ENCODE measurements at regions not wholly inside any gene's neighbourhood (a gene's known extent, or its start where the extent isn't known, plus 50 kb on each side); places are given as distances from the start of the nearest gene placed in this dataset.
A peak's percentile ranks its signal among the peaks of the same experiment; 100 is the strongest.

DNA sequence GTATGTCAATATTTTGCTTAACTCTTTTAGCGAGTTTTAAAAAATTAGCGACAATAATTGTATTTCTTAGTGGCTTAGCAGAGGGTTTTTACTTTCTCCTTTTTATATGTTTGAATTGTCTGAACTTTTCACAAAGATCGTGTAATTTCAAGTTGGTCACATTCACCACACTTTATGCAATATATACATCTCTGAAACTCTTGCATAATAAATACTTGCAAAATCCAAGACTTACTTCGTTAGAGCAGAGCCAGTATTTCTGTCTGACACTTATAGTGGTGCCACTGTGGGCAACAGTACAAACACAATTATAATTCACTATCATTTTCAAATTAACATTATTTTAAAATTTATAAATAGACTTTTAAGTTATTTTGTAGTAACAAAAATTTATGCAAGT lies 62.0 kb downstream of the SUCNR1 start:
- DNase-seq: no peak

DNA sequence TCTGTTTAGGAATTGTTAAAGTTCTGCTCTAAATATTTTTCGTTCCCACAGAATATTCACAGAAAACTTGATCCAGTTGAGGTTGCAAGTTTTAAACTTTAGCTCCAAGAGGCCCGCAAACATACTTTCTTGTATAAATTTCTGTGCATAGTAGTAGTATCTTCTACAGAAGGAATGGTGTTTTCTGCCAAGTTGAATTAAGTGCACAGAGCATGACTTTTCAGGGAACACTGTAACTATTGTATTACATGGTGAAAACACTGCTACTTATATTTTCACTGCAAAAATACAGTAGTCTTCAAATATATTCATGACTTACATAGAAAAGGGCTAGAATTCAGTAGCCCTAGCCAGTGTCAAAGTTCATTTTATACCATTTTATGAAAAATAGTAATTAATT lies 67.0 kb downstream of the SUCNR1 start:
- no peak for DNase-seq

- no peak for DNase-seq
Observed at GRCh38 chr3:151943539-151943938, 70.1 kb downstream of the SUCNR1 start.

- DNase-seq: no peak
Observed at GRCh38 chr3:151944356-151944755, 70.9 kb downstream of the SUCNR1 start.

DNA sequence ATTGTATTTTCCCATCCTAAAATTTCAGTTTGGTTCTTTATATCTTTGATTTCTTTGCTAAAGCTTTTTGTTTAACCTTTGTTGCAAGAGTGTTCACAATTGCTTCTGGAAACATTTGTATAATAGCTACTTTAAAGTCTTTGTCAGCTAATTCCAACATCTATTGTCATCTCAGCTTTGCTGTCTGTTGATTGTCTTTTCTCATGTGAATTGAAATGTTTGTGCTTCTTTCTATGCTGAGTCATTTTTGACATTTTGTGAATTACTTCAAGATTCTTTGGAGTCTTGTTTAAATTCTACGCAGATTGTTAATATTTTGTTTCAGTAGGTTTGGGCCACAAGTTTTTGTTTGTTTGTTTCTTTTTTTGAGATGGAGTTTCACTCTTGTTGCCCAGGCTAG lies 73.2 kb downstream of the SUCNR1 start:
- no peak for DNase-seq

DNA sequence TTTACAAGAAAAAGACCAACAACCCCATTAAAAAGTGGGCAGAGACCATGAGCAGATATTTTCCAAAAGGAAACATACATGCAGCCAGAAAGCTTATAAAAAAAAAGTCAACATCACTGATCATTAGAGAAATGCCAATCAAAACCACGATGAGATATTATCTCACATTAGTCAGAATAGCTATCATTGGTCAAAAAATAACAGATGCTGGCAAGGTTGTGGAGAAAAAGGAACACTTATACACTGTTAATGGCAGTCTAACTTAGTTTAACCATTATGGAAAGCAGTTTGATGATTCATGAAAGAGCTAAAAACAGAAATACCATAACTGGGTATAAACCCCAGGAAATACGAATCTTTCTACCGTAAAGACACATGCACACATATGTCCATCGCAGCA lies 76.3 kb downstream of the SUCNR1 start:
- no peak for DNase-seq

DNA sequence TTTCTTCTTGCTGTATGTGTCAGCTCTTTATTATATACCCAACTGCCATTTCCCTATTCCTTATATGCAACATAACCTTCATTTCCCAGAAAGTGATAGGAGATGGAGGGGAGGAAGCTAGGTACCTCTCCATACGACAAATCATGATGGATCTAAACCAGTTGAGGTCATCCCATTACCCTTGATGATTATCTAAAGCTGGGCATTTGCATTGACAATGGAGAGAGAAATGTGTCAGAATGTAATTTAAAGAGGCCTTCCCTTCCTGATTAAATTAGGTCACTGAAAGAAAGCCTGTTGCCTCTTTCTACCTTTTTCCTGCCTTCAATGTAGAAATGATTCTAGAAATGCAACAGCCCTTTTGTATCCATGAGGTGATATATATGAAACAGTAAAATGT lies 81.9 kb downstream of the SUCNR1 start:
- no peak for DNase-seq

DNA sequence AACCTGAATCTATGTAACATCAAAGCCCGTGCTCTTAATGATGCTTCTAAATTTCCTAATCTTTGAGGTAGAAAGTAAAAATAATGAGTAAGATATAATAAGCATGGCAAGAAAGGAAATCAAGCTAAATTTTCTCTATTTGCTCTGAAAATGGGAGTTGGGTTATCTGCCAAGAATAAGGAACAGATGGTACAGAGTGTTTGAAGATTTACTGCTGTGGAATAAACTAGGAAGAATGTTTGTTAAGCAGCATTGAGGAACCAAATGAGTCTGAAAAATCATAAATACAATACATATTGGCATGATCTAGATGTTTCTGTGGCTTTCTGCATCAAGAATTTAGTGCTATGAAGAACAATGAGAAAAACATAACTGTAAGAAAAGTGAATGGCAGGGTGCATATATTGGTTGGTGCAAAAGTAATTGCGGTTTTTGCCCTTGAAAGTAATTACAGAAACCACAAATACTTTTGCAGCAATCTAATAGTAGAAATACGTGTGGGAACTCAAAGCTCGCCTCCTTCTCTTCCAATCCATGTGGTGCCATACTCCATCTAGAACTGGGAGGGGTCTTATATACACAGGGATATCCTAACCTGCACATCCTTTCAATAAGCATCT lies 87.6 kb downstream of the SUCNR1 start:
- DNase-seq: no peak

- DNase-seq: no peak
Observed at GRCh38 chr3:151962352-151962751, 88.9 kb downstream of the SUCNR1 start.

DNA sequence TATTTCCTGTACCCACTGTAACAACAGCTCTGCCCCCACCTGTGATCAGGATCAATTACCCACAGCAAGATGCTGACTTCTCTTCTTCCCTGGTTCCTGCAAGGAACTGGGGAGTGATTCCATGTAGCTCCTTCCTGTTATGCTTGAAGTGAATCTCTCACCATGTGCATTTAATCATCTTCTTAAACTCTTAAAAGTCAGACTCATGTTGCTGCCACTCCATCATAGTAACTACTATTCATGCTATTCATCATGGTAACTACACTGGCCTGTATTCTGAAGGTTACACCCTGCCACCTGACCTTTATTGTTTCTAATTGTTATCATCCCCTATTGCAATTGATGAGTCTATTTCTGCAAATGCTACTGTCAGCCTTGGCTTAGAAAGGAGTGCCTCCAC lies 89.5 kb downstream of the SUCNR1 start:
- DNase-seq: no peak

GRCh38 chr3:151964743-151965142 lies 91.3 kb downstream of the SUCNR1 start:
- DNase-seq: no peak

DNA sequence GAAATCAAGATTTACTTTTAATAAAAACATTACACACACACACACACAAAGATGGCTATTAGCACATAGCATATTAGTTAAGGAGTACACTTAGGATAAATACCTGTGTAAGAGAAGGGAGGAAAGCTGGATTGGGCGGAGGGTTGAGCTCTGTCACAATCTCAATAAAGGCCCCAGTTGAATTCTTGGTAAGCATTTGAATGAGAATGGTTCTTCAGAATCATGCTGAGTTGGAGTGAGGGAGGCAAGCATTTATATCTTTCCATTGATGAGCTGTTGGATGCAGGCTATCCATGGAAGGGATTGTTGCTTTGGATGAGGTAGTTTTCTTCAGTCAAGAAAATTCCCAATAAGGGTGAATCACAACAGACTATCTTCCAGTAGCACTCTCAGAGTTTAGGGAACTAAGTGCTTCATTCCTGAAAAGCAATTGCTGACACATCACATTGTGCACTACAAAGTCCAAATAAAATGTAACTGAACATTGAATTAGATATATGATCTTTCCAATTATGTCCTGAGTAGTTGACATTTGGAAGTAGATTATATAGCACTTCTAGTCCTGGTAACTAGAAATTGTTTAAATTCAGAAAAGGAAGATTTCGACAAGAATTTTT lies 95.7 kb downstream of the SUCNR1 start:
- no peak for DNase-seq

GRCh38 chr3:151971814-151972579 lies 98.6 kb downstream of the SUCNR1 start:
- DNase-seq: no peak

DNA sequence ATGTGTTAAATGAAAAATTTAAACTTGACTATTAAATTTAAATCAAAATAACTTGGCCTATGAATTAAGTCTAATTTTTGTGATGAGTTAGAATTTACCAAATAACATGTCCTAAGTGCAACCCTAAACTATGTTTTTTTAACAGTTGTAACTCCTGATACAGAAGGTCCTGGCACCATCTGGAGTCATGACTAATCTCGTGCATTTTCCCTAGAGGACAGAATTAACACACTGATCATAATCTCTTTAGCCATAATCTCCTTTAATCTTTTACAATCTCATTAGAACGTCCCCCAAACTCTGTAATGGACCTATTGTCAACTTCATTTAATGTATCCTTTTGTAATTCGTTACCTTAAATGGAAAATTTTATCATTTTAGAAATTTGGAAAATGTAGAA lies 100.6 kb downstream of the SUCNR1 start:
- DNase-seq: no peak

DNA sequence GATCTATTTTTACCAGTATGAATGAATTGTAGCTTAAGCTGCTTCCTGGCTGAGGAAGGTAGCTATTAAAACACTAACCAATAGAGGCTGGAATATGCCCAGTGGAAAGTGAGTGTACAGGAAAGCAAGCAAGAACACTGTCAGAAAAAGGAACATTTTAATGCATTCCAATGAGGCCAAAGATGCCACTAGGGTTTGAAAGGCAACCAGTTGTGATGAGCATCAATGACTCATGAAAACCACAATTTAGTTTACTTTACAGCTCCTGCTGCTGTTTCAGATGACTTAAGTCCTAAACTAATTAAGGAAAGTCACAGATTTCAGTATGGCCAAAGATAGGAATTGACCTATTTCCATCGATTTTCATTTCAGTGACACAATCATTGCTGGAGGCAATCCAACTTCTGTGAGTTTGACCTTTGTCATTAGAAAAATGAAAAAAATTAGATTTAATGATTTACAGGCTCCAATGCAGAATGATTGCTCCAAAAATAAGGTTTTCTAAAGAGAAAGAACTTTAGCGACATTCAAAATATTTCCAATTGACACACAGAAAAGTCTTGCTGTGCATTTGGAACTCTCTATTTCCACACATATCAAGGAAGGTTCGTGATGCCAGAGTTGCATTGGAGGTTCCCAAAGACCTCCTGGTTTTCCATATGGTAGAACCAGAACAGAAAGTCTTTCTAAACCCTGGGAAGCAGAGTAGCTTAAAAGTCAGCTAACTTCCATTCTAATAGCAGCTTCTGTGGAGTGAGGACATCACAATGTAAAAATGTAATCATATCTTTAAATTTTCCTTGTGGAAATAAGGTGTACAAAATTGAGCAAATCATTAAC lies 103.0 kb downstream of the SUCNR1 start:
- DNase-seq: peak; percentile 98

DNA sequence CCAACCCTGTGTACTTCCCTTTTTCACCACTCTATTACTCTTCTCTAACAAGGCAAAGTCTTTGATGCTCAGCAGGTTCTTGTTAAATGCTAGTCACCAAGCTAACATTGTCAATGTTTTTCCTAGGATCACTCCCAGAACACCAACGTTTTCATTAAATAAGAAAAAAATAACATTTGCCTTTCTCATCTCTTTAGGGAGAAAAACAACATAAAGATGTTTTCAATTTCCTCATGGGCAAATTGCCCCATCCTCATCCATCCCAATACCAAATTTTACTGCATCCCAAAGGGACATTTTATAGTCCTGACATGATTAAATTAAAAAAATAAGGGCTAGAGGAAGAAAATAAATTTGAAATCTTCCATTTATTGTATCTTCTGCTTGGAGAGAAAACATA lies 106.5 kb downstream of the SUCNR1 start:
- DNase-seq: no peak

GRCh38 chr3:151983538-151983937 lies 110.1 kb downstream of the SUCNR1 start:
- DNase-seq: no peak

- DNase-seq: no peak
Observed at GRCh38 chr3:151985787-151986430, 112.5 kb downstream of the SUCNR1 start.

DNA sequence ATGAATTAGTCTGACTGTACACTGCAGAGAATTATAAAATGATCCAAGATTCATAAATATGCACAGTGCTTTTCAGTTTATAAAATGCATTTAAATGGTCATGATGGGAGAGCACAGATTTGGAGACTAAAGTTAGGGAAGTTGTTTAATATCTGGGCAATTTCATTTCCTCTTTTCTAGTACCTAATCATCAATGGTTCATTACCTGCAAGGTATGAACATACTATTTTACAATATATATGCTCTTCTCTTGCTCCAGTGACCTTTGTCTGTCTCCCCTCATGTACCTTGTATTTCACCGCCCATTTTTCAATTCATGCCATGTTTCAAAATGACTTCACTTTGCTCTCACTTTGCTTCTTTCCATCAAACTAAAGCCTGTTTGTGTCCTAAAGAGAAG lies 114.5 kb downstream of the SUCNR1 start:
- DNase-seq: no peak

DNA sequence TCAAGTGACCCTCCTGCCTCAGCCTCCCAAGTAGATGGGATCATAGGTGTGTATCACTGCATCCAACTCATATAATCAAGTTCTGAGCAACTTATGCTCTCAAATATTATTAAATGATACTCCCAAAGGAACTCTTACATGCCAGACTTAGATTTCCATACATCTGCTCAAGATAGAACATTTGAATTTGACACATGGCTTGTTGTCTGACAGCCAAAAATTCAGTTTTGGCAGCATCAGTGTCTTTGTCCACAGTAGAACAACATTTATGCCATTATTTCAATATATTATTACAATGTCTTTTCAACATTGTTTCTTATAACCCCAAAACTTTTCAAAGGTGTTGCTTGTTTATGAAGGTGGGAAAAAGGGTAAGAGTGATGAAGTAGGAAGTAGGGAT lies 116.2 kb downstream of the SUCNR1 start:
- no peak for DNase-seq

DNA sequence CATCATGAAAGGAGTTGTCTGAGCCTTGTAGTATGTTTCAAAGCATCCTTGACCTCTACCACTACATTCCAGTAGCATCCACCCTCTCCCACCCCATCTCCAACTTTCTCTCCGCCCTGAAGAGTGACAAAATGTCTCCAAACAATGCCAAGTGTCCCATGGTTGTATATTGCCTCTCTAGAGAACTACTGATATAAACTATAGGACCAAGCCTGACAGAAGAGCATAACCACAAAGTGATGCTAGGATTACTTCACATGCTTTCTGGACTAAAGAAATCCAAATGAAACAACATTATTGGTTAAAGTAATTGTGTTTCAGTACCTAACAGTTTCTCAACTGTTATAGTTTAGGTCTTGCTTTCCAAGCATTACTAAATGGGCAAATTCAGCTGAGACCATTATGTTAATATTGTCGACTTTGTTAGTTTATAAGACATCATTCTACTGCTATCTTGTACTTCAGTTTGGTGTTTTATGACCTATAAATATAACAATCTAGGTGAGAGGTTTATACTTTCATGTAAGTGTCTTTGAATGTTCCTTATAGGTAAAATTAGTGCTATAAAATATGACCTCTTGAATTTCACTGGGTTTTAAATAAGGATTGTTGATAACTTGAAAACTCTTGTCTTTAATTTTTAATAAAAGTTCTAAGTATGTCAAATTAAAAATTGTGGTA lies 117.4 kb downstream of the SUCNR1 start:
- no peak for DNase-seq

- no peak for DNase-seq
Observed at GRCh38 chr3:151992326-151993041, 119.0 kb downstream of the SUCNR1 start.
